Stimulated activated CD8-positive, alpha-beta memory T cell treated with anti-CD3 and anti-CD28 coated beads, Interleukin-2, amount 100 ng/mL, for 48 hours (primary cell): ENCODE measurements at regions not wholly inside any gene's neighbourhood (a gene's known extent, or its start where the extent isn't known, plus 50 kb on each side); places are given as distances from the start of the nearest gene placed in this dataset.
A peak's percentile ranks its signal among the peaks of the same experiment; 100 is the strongest.
"Not testable (repeated sequence)": the region's sequence is repeated elsewhere in the genome, so short reads cannot be mapped to it uniquely, and the experiment has no call there.

Experiments used
- DNase-seq, 2 donors: peaks; one replicate each; pipeline ENCODE4 v3.0.0-alpha.2; 2020; ENCODE audit warnings: low read depth in 2 of 2

DNA sequence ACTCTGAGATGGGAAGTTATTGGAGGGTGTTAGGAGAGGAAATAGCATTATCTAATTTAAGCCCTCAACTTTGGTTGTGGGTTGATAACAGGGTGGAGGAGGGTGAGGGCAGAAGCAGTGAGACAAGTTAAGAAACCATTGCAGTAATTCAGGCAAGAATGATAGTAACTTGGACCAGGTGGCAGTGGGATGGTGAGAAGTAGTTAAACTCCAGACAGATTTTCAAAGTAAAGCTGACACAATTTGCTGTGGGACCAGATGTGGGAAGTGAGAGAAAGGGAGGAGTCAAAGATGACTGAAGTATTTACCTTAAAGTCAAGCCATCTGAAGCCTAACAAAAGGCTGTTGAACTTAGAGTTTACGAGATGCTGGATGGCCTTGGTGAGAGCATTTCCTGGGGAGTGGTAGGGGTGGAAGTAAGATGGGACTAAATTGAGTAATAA lies 163.2 kb upstream of the KLF7 start:
- DNase-seq, result no peak

DNA sequence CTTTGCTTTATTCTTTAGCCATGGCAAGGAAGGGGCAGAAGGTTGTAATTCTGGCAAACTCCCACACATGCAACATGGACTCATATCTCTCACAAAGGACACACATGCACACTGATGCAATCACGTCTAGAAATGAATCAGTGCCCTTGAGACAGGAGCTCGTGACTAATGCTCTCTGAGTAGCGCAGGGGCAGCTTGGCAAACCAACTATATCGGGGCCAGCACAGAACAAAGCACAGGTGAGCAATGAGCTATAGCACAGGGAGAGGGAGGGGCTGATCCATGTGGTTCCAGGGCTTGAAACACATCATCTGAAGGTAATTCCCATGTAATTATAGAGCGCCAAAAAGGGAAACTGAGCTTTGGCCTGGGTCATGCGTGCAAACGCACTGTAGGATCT lies 165.2 kb upstream of the KLF7 start:
- DNase-seq, result peak; percentile 38 to 56

DNA sequence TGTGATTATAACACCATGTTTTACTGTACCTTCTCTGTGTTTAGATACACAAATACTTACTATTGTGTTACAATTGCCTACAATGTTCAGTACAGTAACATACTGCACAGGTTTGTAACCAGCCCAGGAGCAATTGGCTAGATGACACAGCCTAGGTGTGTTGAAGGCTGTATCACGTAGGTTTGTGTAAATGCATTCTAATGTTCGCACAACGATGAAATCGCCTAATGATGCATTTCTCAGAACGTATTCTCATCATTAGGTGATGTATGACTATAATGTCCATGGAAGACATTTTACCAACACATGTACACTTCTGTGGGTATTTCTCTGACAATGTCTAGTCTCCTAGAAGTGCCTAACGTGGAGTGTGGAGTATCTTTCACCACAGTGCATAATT lies 165.9 kb upstream of the KLF7 start:
- DNase-seq, result no peak

DNA sequence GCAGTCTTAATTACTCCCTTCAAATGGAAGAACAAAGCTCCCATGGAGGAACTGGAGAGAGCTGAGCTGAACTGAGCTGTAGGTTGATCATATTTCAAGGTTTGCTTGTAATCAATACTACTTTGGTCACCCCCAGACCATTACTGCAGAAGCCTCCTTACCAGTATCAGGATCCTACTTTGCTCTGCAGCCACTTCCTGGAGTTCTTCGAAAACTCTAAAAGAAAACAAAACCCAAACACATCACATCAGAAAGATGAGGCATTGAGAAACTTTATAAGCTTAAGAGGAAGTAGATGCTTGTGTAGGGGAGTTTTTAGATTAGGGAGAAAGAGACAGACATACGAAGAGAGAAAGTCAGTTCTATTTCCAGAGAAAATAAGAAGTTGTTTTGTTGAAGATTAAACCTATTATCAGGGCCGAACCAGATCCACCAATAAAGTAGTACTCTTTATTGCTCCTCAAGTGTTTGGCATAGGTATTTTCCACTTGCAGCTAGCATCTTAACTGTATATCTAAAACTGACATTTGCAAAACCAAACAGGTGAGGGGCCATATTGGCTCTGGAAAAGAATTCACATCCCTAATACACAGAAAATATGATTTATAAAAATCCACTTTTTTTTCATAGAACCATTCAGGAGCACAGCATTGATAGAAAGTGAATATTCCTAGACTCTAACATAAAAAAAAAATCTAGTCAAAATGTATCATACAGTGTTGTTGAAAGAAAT lies 166.9 kb upstream of the KLF7 start:
- DNase-seq, result no peak

DNA sequence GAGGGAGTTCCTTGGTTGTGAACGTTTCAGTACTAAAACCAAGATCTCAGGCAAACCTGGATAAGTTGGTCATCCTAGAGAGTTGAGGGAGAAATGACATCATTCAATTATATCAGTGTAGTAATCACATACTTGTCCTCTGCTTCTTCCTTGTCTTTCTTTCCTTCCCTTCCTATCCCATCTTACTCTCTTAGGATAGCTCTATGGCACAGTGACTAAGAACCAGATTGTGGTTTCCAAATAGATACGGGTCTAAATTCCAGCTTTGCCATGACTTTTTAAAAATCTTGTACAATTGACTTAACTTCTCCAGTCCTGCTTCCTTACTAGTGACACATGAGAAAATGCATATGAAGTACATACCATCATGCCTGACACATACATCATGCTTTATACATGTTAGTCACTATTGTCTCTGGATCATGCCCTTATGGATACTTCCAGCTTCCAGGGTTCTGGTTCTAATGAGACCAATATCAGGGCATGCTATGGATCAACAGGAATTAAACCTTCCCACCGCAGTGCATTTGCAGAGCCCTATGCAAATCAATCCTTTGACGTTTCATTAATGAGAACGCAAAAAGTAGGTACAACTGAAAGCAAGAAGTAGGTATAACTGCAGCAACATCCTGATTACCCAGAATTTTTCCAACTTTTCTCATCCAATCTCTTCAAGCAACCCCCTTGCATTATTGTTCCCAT lies 168.0 kb upstream of the KLF7 start:
- DNase-seq, result no peak

DNA sequence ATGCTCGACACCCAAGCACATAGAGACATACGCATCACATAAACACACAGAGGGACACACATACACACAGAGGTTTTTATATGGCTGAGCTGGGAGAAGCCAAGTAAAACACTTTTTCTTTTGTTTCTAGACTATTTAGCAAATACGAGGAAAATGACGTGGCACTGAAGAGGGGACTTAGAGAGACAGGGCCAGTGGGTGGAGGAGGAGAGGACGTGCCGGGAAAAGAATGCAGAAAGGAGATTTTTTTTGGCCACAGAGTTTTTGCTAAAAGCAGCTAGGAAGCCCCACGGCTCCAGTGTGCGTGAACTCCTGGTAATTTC lies 168.5 kb upstream of the KLF7 start:
- no peak for DNase-seq

DNA sequence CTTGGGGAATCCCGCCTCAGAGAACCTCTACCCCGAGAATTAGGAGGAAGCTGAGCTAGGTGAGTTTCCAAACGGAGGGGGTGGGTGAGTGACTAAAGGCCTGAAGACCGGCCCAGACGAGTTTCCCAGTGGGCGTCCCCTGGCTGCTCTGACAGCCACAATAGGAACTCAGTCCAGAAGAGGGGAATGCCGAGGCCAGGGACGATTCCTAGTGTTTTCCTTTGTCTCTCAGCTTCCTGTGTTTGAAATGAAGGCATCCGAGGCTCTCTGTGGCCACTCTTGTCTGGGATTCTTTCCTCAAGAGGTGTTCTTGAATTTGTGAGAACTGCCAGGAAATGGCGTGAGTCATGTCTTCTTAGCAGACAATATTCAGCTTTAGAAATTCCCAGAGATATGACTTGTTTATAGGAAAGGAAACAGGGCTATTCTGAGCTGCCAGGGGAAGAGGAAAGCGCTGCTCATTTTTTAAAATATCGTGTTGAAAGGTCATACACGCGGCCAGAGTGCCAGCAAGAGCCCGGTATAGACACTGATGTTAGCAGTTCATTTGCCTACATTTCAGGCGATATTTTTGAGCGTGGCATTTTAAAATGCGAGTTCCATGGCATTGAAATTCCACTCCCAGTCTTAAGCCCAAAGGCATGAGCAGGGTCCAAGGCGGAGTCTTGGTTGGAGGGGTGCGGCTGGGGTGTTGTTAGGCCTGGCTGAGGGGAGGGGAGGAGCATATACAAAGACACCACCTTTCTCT lies 169.1 kb upstream of the KLF7 start:
- peak in 1 of 2 donors; percentile 41 for DNase-seq

DNA sequence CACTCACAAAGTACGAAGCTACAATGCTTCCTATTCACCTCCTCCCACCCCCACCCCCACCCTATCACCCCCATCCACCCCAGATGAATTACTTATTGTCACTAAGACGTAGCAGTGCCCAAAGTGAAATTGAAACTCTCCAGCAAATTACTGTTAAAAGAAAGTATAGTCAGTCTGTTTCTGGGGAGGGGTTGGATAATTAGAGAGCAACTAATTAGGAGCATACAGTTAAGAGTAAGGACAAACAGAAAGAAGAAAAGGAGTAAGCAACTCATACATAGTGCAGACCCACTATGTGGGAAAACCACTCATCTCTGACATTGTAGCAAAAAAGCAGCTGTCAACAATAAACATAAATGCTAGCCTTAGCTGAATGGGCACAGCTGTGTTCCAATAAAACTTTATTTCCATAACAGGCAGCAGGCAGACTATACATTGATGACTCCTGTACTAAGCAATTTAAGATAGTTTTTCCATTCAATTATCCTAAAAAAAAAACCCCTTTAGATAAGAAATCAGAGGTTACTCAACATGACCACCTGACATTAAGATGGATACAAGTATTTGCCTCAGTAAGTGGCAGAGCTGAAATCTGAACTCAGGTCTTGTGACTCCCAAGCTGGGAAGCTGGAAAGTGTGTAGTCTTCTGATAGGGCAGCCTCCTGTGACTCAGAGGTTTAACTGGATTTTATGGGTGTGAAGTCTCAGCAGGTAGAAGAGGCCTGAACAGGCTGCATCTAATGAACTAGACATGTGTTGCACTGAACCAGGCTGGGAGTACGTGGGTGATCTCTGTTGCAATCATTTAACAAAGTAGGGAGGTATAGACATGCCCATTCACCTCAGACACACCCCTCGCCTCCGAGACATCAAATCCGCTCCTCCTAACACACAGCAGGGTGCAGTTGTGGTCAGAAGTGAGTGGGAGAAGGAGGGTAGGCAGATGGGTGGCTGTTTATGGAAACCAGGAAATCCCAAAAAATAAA lies 171.8 kb upstream of the KLF7 start:
- DNase-seq, result no peak

DNA sequence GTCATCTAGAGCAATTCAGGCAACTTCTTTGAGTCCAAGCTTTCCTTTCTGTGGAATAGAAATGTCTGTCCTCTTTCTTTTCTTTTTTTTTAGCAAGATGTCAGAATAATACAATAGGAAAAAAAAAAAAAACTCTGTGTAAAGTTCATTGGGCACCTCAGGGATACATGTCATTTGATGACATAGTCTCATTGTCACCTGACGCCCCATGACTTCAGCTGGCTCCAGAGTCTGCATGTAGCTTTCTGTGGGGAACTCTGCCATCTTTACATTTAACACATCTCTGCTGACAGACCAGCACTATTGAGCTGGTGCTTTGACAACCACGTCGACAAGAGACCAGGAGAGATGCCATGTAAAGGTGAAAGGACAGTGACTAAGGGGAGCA lies 172.5 kb upstream of the KLF7 start:
- no peak for DNase-seq

DNA sequence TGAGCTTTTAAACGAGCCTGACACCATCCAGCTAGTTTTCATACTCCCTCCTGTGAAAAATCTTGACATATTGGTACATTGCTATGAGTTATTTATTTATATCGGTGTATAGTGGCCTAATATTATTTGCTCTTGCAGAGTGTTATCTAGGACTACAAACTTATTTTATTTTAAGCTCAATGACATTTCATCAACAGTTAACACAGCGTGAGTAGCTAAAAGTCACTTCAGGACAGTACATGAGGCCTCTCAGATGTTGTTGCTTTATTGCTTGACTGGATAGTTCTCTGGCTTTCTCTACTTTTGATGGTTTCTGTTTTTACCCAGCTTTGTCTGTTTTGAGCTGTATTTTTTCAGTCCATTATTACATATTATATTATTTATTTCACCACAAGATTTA lies 172.9 kb upstream of the KLF7 start:
- DNase-seq, result no peak

DNA sequence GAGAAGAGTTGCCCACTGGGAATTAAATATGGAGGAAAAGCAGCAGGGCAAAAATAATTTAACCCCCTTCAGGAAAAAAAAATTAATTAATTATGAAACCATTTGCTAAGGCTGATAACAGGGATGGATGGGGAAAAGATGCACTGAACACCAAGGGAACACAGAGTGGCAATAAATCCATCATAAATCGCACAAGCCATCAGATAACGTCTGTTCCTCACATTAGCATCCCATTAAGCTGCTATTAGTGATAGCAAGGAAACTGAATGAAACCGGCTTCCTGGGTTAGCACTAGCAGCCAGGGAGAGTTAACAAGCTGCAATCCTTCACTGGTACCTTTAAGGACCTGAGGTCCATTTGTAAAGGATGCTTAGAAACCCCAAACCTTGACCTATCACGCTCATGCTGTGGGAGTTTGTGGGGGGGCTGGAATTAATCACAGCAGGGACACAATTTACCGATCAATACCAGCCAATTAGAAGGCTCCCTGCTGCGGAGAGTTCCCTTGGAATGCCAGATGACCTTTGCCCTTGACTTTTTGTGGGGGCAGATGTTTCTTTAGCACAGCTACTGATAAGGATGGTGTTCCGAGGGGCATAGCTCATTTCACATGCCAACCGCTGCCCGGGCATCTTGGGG lies 175.5 kb upstream of the KLF7 start:
- no peak for DNase-seq

DNA sequence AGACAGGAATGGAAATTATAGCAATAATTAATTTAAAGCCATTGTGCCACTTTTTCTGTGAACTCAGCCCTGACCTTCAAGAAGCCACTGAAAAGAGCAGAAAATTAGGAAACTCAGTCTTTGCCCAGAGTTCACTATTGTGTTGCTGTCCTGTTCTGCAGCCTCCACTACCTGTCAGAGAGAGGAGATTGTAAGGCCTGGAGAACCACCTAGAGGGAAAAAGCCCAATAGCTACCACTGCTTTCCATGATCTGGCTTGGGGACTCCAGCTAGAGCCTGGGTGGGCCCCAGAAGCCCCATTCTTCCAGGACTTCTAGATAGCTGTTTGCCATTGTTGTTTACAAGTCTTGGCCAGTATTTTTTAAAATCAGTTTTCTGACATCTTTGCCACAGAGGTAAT lies 176.1 kb upstream of the KLF7 start:
- DNase-seq, result no peak

DNA sequence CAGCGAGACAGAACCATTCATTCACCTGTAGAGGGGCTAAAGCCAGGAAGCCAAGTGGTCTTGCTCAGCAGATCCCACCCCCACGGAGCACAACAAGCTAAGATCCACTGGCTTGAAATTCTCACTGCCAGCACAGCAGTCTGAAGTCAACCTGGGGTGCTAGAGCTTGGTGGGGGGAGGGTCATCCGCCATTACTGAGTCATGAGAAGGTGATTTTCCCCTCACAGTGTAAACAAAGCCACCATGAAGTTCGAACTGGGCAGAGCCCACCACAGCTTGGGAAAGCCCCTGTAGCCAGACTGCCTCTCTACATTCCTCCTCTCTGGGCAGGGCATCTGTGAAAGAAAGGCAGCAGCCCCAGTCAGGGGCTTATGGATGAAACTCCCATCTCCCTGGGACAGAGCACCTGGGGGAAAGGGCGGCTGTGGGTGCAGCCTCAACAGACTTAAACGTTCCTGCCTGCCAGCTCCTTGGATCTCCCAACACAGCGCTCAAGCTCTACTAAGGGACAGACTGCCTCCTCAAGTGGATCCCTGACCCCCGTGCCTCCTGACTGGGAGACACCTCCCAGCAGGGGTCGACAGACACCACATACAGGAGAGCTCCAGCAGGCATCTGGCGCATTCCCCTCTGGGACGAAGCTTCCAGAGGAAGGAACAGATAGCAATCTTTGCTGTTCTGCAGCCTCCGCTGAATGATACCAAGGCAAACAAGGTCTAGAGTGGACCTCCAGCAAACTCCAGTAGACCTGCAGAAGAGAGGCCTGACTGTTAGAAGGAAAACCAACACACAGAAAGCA lies 179.0 kb upstream of the KLF7 start:
- DNase-seq, result not testable (repeated sequence)

DNA sequence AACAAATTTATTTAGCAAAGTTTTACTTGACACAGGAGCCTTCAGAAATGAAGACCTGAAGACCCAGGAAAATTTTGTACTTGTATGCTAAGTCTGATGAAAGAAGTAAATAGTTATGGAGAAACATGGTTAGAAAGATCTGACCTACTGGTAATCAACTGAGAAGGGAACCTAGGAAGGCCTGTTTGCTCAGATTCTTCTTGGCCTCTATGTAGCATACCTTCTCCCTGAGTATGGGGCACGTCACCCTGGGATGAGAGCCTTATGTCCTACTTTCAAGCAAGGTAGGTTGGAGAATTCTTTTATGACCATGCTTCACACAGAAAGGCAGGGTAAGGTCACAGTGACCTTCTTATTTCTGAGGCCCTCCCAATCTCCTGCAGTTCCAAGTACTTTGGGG lies 178.6 kb upstream of the CREB1 start:
- no peak for DNase-seq

DNA sequence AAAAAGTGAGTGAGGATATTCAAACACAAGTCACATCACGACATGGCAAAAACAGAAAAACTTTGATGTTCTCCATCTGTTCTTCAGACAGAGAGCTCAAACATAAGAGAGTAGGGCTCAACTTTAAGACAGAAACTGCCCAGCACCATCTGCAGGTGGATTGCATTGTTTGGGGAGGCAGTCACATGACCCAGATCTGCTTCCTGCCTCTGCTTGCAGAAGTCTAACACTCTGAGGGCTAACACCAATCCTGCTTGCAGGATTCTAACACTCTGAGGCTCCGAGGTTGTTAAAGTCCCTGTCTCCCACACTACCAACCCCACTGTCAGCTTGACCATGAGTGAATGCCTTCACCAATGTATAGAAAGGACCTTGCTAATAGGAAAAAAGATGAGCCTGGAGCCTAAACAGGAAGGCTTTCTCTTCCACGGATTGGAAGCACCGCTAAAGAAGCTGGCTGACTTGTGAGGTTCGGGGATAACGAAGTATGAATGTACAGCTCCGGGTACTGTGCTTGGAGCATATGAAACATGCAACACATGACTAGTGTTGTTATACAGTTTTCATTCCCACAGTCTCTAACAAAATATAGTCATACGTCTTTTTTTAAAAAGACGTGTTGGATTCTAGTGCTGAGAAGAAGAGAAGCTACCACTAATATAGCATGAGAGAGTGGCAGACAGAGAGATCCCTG lies 176.6 kb upstream of the CREB1 start:
- DNase-seq, result no peak

DNA sequence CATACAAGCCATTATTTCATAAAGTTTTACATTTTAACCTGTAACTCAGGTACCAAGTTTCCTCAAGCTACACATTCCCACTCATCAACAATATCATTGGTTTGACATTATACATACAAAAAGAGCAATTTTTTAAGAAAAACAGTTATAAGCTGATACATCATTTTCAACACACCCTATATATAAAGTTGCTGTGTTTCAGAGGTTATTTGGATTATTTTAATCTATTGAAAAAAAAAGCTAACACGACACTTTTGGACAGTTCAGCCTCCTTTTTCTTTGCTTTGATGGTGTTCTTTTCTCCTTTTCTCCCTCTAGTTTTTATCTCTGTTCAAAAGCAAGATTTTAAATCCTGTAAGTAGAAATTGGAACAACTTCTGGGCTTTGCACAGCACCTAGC lies 175.9 kb upstream of the CREB1 start:
- DNase-seq, result no peak

DNA sequence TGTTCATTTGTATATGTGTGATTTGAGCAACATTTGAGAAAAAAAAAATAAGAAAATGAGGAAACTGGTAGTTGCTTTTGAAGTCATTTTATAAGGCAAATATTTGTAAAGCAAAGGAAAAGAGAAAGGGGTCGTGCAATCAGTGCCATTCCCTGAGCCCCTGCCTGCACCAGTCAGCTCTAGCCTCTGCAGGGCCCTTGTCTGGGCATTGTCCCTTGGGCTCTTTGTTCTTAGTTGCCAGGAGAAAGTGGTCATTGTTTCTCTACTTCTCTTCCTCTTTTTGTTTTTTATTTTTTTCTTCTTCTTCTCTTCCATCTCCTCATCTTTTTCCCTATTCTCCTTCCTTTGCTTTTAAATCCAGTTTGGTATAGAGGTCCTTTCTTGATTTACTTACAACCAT lies 175.3 kb upstream of the CREB1 start:
- no peak for DNase-seq

DNA sequence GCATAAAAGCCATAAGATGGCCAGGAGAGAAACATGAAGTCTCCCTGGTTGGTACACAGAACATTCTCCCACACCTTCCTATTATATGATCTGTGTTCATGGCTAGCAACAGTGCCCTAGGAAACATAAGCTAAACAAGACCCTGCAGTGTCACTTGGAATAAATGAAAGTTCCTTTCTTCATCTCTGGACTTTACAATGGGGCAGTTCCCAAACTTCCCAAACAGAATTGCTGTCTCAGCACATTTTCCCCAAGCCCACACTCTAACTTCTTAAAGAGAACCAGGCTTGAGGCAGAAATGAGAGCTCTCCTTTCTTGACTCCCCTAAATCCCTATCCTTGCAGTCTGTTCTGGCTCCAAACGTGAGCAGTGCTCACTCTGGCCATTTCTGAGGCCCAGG lies 173.2 kb upstream of the CREB1 start:
- no peak for DNase-seq

DNA sequence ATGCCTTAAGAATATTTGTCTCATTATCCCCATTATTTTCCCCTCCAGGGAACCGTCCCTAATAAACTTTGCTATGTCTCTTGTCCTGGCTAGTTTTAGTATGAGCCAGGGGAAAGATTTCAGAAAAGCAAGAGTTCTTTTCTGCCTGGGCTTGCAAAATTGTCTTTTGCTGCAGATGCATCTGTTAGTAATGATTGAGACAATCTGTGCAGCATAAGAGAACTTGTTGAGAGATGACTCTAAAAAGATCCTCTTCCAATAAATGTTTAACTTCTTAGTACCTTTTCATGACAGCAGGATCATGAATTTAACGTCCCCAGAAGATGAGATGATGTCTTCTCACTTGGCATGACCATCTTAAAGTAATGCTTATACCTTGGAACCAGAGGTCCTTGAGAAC lies 172.5 kb upstream of the CREB1 start:
- DNase-seq, result no peak

DNA sequence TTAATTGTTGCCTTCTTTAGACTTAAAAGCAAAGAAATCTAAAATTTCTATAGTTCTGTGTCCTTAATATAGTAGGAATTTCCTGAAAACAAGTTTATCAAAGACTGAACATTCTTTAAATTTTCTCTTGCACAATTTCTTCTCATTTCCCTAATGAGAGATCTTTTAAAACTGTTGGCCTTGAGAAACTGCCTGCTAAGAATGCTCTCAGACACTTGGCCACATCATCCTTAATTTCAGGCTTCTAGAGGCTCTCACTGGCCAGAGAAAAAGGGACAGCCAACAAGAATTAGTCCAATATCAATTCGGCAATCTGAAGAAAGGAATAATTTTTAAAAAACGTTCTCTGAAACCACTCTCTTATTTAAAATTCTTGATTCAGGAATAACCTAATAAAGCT lies 167.0 kb upstream of the CREB1 start:
- no peak for DNase-seq
